ENCODE measurements at regions not wholly inside any gene's neighbourhood (a gene's known extent, or its start where the extent isn't known, plus 50 kb on each side); places are given as distances from the start of the nearest gene placed in this dataset.

GRCh38 chr13:40095695-40096356 is 440.4 kb downstream of the COG6 start:
- H3K4me1 ChIP-seq (ENCODE audit: insufficient read depth, low read length): no peaks in the 10 kb centered on the region
- H3K9ac ChIP-seq (ENCODE audit: low read length): no peak overlapping the region
- no peak overlapping the region for H3K27ac ChIP-seq (ENCODE audit: low read depth, low read length)

GRCh38 chr13:40096357-40096901 is 441.0 kb downstream of the COG6 start:
- Histone ChIP-seq H3K9ac (ENCODE audit: low read length) (no peak overlapping the region), H3K27me3 (ENCODE audit: control insufficient read depth in 1 of 2, insufficient read depth in 2 of 2, low read length in 2 of 2) (no peaks in the 10 kb centered on the region), H3K4me1 (ENCODE audit: insufficient read depth, low read length) (no peaks in the 10 kb centered on the region), H3K9me3 (ENCODE audit: low read length) (no peaks in the 10 kb centered on the region), H3K4me3 (ENCODE audit: low read depth in 1 of 2, low read length in 2 of 2) (no peak overlapping the region), H3K27ac (ENCODE audit: low read depth, low read length) (no peak overlapping the region), H3K36me3 (ENCODE audit: insufficient read depth, low read length) (no peaks in the 10 kb centered on the region)

More at GRCh38 chr13:40095695-40096356, 440.4 kb downstream of the COG6 start:
- no peak overlapping the region for H3K4me3 ChIP-seq (ENCODE audit: low read depth in 1 of 2, low read length in 2 of 2)
- no peaks in the 10 kb centered on the region for H3K27me3 ChIP-seq (ENCODE audit: control insufficient read depth in 1 of 2, insufficient read depth in 2 of 2, low read length in 2 of 2)
- no peaks in the 10 kb centered on the region for H3K36me3 ChIP-seq (ENCODE audit: insufficient read depth, low read length)
- no peaks in the 10 kb centered on the region for H3K9me3 ChIP-seq (ENCODE audit: low read length)

- H3K9ac ChIP-seq (ENCODE audit: low read length): no peak overlapping the region
- H3K27ac ChIP-seq (ENCODE audit: low read depth, low read length): no peak overlapping the region
- no peaks in the 10 kb centered on the region for H3K4me1 ChIP-seq (ENCODE audit: insufficient read depth, low read length)
- H3K4me3 ChIP-seq (ENCODE audit: low read depth in 1 of 2, low read length in 2 of 2): no peak overlapping the region
- no peaks in the 10 kb centered on the region for H3K27me3 ChIP-seq (ENCODE audit: control insufficient read depth in 1 of 2, insufficient read depth in 2 of 2, low read length in 2 of 2)
- no peaks in the 10 kb centered on the region for H3K36me3 ChIP-seq (ENCODE audit: insufficient read depth, low read length)
- no peaks in the 10 kb centered on the region for H3K9me3 ChIP-seq (ENCODE audit: low read length)
Measured at GRCh38 chr13:40098246-40098645, 442.8 kb downstream of the COG6 start.

DNA sequence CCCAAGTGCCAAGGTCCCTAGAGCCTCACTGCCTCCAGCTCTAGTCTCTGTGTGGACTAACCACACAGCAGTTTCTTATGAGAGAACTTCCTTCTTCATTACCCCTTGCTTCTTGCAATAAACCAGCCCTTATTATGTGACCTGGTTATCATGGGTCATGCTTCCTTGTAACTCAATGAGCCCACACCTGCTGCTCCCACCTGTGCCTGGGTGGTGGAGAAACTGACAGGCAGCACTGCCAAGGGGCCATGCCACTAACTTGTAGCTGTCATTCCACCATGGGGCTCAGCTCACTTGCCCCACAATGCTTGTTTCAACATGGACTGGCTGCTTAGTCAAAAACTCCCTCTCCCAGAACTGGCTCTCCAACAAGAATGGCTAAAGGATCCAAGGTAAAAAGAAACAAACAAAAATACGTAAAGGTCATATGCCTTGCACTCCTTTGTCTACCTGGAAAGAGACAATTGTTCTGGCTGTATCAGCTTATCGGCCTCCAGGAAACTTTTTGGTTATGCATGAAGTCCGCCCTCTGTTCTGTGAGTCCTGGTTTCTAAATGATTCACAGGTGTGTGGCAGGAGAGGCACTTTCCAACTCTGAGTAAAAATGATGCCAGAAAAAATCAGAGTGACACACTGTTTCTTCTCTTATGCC is 446.4 kb downstream of the COG6 start:
- H3K27ac ChIP-seq (ENCODE audit: low read depth, low read length): no peak overlapping the region
- H3K4me1 ChIP-seq (ENCODE audit: insufficient read depth, low read length): no peaks in the 10 kb centered on the region

DNA sequence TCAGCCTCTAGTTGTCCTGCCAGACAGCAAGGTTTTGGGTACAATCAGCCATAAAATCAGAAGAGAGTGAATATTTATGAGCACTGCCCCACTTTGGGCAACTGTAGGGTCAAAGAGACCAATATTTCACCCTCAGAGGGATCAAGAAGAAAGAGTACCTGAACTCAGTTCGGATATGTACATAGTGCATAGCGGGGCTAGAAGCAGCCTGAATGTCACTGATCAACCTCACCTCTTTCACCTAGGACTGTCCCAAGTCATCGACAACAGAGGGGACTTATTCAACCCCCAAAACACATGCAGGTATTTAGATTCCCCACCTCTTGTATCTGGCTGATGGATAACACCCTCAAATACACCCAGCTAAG is 446.9 kb downstream of the COG6 start:
- Histone ChIP-seq H3K27ac (ENCODE audit: low read depth, low read length) (no peak overlapping the region), H3K9me3 (ENCODE audit: low read length) (no peaks in the 10 kb centered on the region), H3K27me3 (ENCODE audit: control insufficient read depth in 1 of 2, insufficient read depth in 2 of 2, low read length in 2 of 2) (no peaks in the 10 kb centered on the region), H3K36me3 (ENCODE audit: insufficient read depth, low read length) (no peaks in the 10 kb centered on the region), H3K4me3 (ENCODE audit: low read depth in 1 of 2, low read length in 2 of 2) (no peak overlapping the region), H3K9ac (ENCODE audit: low read length) (no peak overlapping the region), H3K4me1 (ENCODE audit: insufficient read depth, low read length) (no peaks in the 10 kb centered on the region)

More for the DNA sequence above, 446.4 kb downstream of the COG6 start:
- H3K9ac ChIP-seq (ENCODE audit: low read length): no peak overlapping the region
- no peak overlapping the region for H3K4me3 ChIP-seq (ENCODE audit: low read depth in 1 of 2, low read length in 2 of 2)
- no peaks in the 10 kb centered on the region for H3K27me3 ChIP-seq (ENCODE audit: control insufficient read depth in 1 of 2, insufficient read depth in 2 of 2, low read length in 2 of 2)
- H3K36me3 ChIP-seq (ENCODE audit: insufficient read depth, low read length): no peaks in the 10 kb centered on the region
- H3K9me3 ChIP-seq (ENCODE audit: low read length): no peaks in the 10 kb centered on the region

DNA sequence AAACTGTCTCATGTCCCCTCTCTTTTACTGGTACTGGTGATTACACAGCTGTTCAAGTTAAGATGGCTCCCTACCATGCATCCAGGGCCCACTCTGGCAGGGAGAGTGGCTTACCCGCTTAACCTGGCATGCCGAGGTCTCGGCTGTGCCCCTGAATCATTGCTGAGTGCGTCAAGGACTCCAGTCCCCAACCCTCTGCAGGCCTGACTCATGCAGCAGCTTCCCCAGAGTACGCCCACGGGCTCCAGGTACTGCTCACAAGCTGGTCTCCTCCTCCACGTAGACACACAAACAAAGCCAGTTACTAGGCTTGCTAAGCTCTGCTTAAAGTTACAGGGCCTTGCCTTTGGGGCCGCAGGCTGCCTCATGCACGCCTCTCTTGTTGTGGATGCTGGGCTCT is 447.4 kb downstream of the COG6 start:
- no peak overlapping the region for H3K9ac ChIP-seq (ENCODE audit: low read length)
- H3K36me3 ChIP-seq (ENCODE audit: insufficient read depth, low read length): no peaks in the 10 kb centered on the region
- H3K4me3 ChIP-seq (ENCODE audit: low read depth in 1 of 2, low read length in 2 of 2): no peak overlapping the region
- no peak overlapping the region for H3K27ac ChIP-seq (ENCODE audit: low read depth, low read length)
- no peaks in the 10 kb centered on the region for H3K4me1 ChIP-seq (ENCODE audit: insufficient read depth, low read length)
- no peaks in the 10 kb centered on the region for H3K9me3 ChIP-seq (ENCODE audit: low read length)
- no peaks in the 10 kb centered on the region for H3K27me3 ChIP-seq (ENCODE audit: control insufficient read depth in 1 of 2, insufficient read depth in 2 of 2, low read length in 2 of 2)

- Histone ChIP-seq H3K36me3 (ENCODE audit: insufficient read depth, low read length) (no peaks in the 10 kb centered on the region), H3K4me1 (ENCODE audit: insufficient read depth, low read length) (no peaks in the 10 kb centered on the region), H3K4me3 (ENCODE audit: low read depth in 1 of 2, low read length in 2 of 2) (no peak overlapping the region), H3K9ac (ENCODE audit: low read length) (no peak overlapping the region), H3K27me3 (ENCODE audit: control insufficient read depth in 1 of 2, insufficient read depth in 2 of 2, low read length in 2 of 2) (no peaks in the 10 kb centered on the region), H3K27ac (ENCODE audit: low read depth, low read length) (no peak overlapping the region), H3K9me3 (ENCODE audit: low read length) (no peaks in the 10 kb centered on the region)
Measured at GRCh38 chr13:40103864-40104263, 448.4 kb downstream of the COG6 start.

DNA sequence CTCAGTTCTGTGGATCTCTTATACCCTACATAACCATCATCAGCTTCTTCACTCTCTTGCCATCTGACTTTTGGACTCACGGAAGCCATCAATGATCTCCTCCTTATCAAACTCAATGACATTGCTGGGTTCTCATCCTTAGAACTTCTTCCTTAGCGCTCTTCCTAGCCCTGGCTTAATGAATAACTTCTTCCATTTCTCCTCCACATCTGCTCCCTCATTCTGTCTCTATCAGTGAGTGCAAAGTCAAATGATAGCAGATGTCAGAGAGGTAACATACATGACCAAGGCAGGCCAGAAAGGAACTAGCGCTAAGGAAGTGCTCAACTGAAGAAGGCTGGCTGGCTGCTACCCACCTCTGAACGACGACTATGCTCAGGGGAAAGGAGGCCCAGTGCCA is 449.8 kb downstream of the COG6 start:
- no peaks in the 10 kb centered on the region for H3K36me3 ChIP-seq (ENCODE audit: insufficient read depth, low read length)

DNA sequence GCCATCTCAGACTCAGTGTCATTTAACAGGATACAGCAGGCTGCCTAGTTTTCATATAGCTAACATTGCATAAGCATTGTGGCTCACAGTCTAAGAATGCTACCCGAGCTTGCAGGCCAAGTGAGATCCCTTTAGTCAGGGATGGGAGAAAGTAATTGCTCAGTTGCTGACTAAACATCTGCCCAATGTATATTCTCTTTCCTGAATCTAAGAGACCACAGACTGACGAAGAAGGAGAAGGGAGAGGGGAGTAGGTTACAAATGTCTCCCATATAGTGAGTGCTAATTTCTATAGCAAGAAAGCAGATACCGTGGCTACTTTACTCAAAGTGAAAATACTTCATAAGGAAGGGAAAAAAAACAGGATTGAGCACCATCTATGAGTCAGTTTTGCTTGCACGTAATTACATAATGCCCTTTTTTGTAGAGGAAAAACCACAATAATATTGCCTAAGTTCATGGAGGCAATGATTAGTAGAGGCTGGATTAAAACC is 453.9 kb downstream of the COG6 start:
- no peak overlapping the region for H3K9ac ChIP-seq (ENCODE audit: low read length)
- no peaks in the 10 kb centered on the region for H3K9me3 ChIP-seq (ENCODE audit: low read length)
- H3K36me3 ChIP-seq (ENCODE audit: insufficient read depth, low read length): no peaks in the 10 kb centered on the region
- no peak overlapping the region for H3K4me3 ChIP-seq (ENCODE audit: low read depth in 1 of 2, low read length in 2 of 2)
- H3K4me1 ChIP-seq (ENCODE audit: insufficient read depth, low read length): no peaks in the 10 kb centered on the region
- no peaks in the 10 kb centered on the region for H3K27me3 ChIP-seq (ENCODE audit: control insufficient read depth in 1 of 2, insufficient read depth in 2 of 2, low read length in 2 of 2)
- H3K27ac ChIP-seq (ENCODE audit: low read depth, low read length): no peak overlapping the region

More for the DNA sequence above, 449.8 kb downstream of the COG6 start:
- Histone ChIP-seq H3K9ac (ENCODE audit: low read length) (no peak overlapping the region), H3K9me3 (ENCODE audit: low read length) (no peaks in the 10 kb centered on the region), H3K27me3 (ENCODE audit: control insufficient read depth in 1 of 2, insufficient read depth in 2 of 2, low read length in 2 of 2) (no peaks in the 10 kb centered on the region), H3K4me3 (ENCODE audit: low read depth in 1 of 2, low read length in 2 of 2) (no peak overlapping the region), H3K4me1 (ENCODE audit: insufficient read depth, low read length) (no peaks in the 10 kb centered on the region), H3K27ac (ENCODE audit: low read depth, low read length) (no peak overlapping the region)

DNA sequence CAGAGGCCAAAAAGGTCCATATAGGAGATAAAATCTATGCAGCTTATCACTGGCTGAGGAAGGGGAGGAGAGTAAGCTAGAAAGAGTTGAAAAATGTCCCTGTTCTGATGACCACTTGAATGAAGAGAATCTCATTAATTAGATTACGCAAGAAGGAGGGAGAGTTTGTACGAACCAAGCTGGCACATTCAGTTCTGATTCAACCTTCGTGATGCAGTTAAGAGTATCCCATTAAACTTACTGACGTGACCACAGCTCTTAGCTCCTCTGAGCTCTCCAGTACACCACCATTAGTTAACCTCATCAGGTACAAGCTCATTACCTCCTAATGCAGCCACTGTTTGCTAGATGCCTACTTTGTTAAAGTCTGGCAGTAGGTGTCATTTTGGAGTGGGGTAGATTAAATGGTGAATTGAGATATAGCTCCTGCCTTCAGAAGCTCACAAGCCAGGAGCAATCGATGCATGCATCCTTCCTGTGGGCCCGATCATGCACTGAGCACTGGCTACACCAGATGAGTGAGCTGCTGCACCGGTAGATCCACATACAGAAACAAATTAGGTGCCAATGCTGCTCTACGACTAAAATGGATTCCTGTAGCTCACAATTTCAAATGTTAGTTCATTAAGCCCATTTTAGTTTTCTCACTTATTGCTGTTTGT is 458.3 kb downstream of the COG6 start:
- Histone ChIP-seq H3K9ac (ENCODE audit: low read length) (no peak overlapping the region), H3K4me3 (ENCODE audit: low read depth in 1 of 2, low read length in 2 of 2) (no peak overlapping the region), H3K4me1 (ENCODE audit: insufficient read depth, low read length) (no peaks in the 10 kb centered on the region), H3K36me3 (ENCODE audit: insufficient read depth, low read length) (no peaks in the 10 kb centered on the region), H3K27ac (ENCODE audit: low read depth, low read length) (no peak overlapping the region), H3K9me3 (ENCODE audit: low read length) (no peaks in the 10 kb centered on the region), H3K27me3 (ENCODE audit: control insufficient read depth in 1 of 2, insufficient read depth in 2 of 2, low read length in 2 of 2) (no peaks in the 10 kb centered on the region)

GRCh38 chr13:40114305-40114896 is 458.9 kb downstream of the COG6 start:
- Histone ChIP-seq H3K27ac (ENCODE audit: low read depth, low read length) (no peak overlapping the region), H3K27me3 (ENCODE audit: control insufficient read depth in 1 of 2, insufficient read depth in 2 of 2, low read length in 2 of 2) (no peaks in the 10 kb centered on the region), H3K9ac (ENCODE audit: low read length) (no peak overlapping the region), H3K4me1 (ENCODE audit: insufficient read depth, low read length) (no peaks in the 10 kb centered on the region), H3K4me3 (ENCODE audit: low read depth in 1 of 2, low read length in 2 of 2) (no peak overlapping the region), H3K36me3 (ENCODE audit: insufficient read depth, low read length) (no peaks in the 10 kb centered on the region), H3K9me3 (ENCODE audit: low read length) (no peaks in the 10 kb centered on the region)

Data from muscle layer of colon (tissue), 2 donors.